ENCODE measurements at regions not wholly inside any gene's neighbourhood (a gene's known extent, or its start where the extent isn't known, plus 50 kb on each side); places are given as distances from the start of the nearest gene placed in this dataset.

GRCh38 chr11:92767416-92767815, 202.0 kb upstream of the MTNR1B start:
- TF ChIP-seq, protein P1, sequence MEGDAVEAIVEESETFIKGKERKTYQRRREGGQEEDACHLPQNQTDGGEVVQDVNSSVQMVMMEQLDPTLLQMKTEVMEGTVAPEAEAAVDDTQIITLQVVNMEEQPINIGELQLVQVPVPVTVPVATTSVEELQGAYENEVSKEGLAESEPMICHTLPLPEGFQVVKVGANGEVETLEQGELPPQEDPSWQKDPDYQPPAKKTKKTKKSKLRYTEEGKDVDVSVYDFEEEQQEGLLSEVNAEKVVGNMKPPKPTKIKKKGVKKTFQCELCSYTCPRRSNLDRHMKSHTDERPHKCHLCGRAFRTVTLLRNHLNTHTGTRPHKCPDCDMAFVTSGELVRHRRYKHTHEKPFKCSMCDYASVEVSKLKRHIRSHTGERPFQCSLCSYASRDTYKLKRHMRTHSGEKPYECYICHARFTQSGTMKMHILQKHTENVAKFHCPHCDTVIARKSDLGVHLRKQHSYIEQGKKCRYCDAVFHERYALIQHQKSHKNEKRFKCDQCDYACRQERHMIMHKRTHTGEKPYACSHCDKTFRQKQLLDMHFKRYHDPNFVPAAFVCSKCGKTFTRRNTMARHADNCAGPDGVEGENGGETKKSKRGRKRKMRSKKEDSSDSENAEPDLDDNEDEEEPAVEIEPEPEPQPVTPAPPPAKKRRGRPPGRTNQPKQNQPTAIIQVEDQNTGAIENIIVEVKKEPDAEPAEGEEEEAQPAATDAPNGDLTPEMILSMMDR (optimal IDR thresholded peaks at IDR 0.05 in 1 of 3, IDR thresholded peaks at IDR 0.05 in 1 of 3, conservative IDR thresholded peaks at IDR 0.05 in 1 of 3; ENCODE audit: extremely low read depth in 1 of 3, insufficient read depth in 2 of 3, low read length in 3 of 3): no peak
- TF ChIP-seq EZH2 (IDR thresholded peaks at IDR 0.05; ENCODE audit: low read length): no peak

Measured in keratinocyte (primary cell).